Prostate gland (tissue), 2 donors: ENCODE measurements at regions not wholly inside any gene's neighbourhood (a gene's known extent, or its start where the extent isn't known, plus 50 kb on each side); places are given as distances from the start of the nearest gene placed in this dataset.

Experiments
- POLR2A ChIP-seq: fragments of 450-650 bp; IDR thresholded peaks from one replicate; pipeline ENCODE4 v1.6.1; 2016; ENCODE audit warnings: antibody characterized with exemption, mild to moderate bottlenecking
- POLR2AphosphoS5 ChIP-seq: sonication (generic); formaldehyde crosslinking; IDR thresholded peaks from one replicate; pipeline ENCODE4 v1.6.1; 2017; ENCODE audit warnings: antibody characterized with exemption
- TF ChIP-seq, protein P1 (sequence below), 4 experiments: fragments of 200-600 bp in 2 of 4; fragments of 450-650 bp in 2 of 4; sonication (generic) in 2 of 4; IDR thresholded peaks; 1 replicate in 3 of 4; 2 replicates in 1 of 4; pipeline ENCODE4 v1.5.1; 2016 to 2019; ENCODE audit warnings: antibody characterized with exemption in 4 of 4, mild to moderate bottlenecking in 2 of 4, moderate library complexity in 2 of 4

DNA sequence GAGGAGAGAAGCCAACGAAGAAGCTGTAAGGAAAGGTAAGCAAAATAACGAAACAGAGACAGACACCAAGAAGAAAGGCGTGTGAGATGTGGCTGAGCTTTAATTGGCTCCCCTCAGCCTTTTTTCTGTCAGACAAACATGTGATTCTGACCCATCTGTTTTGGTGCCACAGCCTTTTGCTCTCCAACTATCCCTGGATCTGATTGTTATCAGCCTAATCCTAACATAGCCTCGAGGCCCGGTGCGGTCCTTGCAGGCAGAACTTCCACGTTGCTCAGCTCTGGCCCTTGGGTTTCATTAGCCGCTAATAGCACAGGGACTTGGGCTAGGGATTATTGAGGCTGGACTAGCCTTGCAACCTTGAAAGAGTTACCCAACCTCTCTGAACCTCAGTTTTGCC lies 57.9 kb upstream of the CACNA2D3 start:
- TF ChIP-seq, protein P1, sequence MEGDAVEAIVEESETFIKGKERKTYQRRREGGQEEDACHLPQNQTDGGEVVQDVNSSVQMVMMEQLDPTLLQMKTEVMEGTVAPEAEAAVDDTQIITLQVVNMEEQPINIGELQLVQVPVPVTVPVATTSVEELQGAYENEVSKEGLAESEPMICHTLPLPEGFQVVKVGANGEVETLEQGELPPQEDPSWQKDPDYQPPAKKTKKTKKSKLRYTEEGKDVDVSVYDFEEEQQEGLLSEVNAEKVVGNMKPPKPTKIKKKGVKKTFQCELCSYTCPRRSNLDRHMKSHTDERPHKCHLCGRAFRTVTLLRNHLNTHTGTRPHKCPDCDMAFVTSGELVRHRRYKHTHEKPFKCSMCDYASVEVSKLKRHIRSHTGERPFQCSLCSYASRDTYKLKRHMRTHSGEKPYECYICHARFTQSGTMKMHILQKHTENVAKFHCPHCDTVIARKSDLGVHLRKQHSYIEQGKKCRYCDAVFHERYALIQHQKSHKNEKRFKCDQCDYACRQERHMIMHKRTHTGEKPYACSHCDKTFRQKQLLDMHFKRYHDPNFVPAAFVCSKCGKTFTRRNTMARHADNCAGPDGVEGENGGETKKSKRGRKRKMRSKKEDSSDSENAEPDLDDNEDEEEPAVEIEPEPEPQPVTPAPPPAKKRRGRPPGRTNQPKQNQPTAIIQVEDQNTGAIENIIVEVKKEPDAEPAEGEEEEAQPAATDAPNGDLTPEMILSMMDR (IDR thresholded peaks at IDR 0.05): no peak
- no peak for TF ChIP-seq POLR2A
- no peak for TF ChIP-seq POLR2AphosphoS5
